GM19395 (cell line): ENCODE measurements at regions not wholly inside any gene's neighbourhood (a gene's known extent, or its start where the extent isn't known, plus 50 kb on each side); places are given as distances from the start of the nearest gene placed in this dataset.

Source experiments
- ATAC-seq: cut with Tn5 transposase; IDR thresholded peaks from one replicate; pipeline ENCODE4 v1.9.1; 2021; ENCODE audit warnings: mild to moderate bottlenecking, moderate library complexity; ENCODE audit not compliant: unreplicated experiment

GRCh38 chr7:19871102-19871501 is 97.7 kb upstream of the TMEM196 start:
- ATAC-seq: no peak

- ATAC-seq: peak; percentile 53
These were observed 96.6 kb upstream of the TMEM196 start for GRCh38 chr7:19869979-19870378.

- no peak for ATAC-seq
These were observed 79.9 kb upstream of the TMEM196 start for GRCh38 chr7:19853261-19853832.

GRCh38 chr7:19852192-19852591 is 78.8 kb upstream of the TMEM196 start:
- no peak for ATAC-seq

- ATAC-seq: no peak
These were observed 78.1 kb upstream of the TMEM196 start for GRCh38 chr7:19851504-19851903.

- ATAC-seq: no peak
These were observed 61.1 kb upstream of the TMEM196 start for GRCh38 chr7:19834566-19834965.

- ATAC-seq: no peak
These were observed 57.2 kb upstream of the TMEM196 start for GRCh38 chr7:19830604-19831003.
